Caco-2 (cell line): ENCODE measurements at regions not wholly inside any gene's neighbourhood (a gene's known extent, or its start where the extent isn't known, plus 50 kb on each side); places are given as distances from the start of the nearest gene placed in this dataset.

ENCODE experiments used
- BruUV-seq: library from RNA; stranded (reverse); fragments of 400-500 nt; replicated peaks from 2 replicates; lab custom pipeline; 2021; lab: Mats Ljungman, UMichigan
- CTCF ChIA-PET: fragments of 300-600 bp; sonication (Branson Sonifier 250); formaldehyde crosslinking; loops from one replicate; lab custom pipeline; 2022; ENCODE audit warnings: antibody characterized with exemption; lab: Charles Lee
- POLR2A ChIA-PET: fragments of 300-600 bp; sonication (Branson Sonifier 250); formaldehyde crosslinking; loops from one replicate; lab custom pipeline; 2022; ENCODE audit warnings: antibody characterized with exemption; lab: Charles Lee
- DNase-seq, 2 experiments: peaks; one replicate each; pipeline versions ENCODE4 v3.0.0 to v3.0.0-alpha.2; 2020 to 2022
- H3K27me3 ChIP-seq: replicated peaks from 2 replicates; pipeline ENCODE4 v1.6.0; 2011; ENCODE audit warnings: low read length; ENCODE audit not compliant: control insufficient read depth, insufficient read depth
- H3K36me3 ChIP-seq: 2 replicates; pipeline ENCODE4 v1.5.1; 2011; ENCODE audit warnings: low read length; ENCODE audit not compliant: control insufficient read depth, insufficient read depth
- H3K4me1 ChIP-seq: fragments of 250-450 bp; sonication (Bioruptor Pico); 2 replicates; pipeline ENCODE4 v1.5.1; 2020; ENCODE audit warnings: mild to moderate bottlenecking
- H3K4me3 ChIP-seq: 2 replicates; pipeline ENCODE4 v1.5.1; 2011; ENCODE audit warnings: low read depth, mild to moderate bottlenecking, control low read depth, low read length
- H3K9me3 ChIP-seq: fragments of 250-450 bp; sonication (Bioruptor Pico); 2 replicates; pipeline ENCODE4 v1.5.1; 2020; ENCODE audit warnings: mild to moderate bottlenecking, moderate library complexity
- H3K27ac Mint-ChIP-seq: one replicate; pipeline ENCODE4 v1.8.0; 2022; ENCODE audit warnings: mixed read lengths; ENCODE audit not compliant: unreplicated experiment
- H3K27me3 Mint-ChIP-seq: one replicate; pipeline ENCODE4 v1.8.0; 2022; ENCODE audit warnings: mixed read lengths; ENCODE audit not compliant: insufficient read depth, unreplicated experiment
- H3K36me3 Mint-ChIP-seq: one replicate; pipeline ENCODE4 v1.8.0; 2022; ENCODE audit warnings: mild to moderate bottlenecking, mixed read lengths; ENCODE audit not compliant: insufficient read depth, unreplicated experiment
- H3K4me1 Mint-ChIP-seq: one replicate; pipeline ENCODE4 v1.8.0; 2022; ENCODE audit warnings: low read depth, mixed read lengths; ENCODE audit not compliant: unreplicated experiment
- H3K4me3 Mint-ChIP-seq: one replicate; pipeline ENCODE4 v1.8.0; 2022; ENCODE audit warnings: mild to moderate bottlenecking, moderate library complexity, mixed read lengths; ENCODE audit not compliant: unreplicated experiment
- H3K9me3 Mint-ChIP-seq: one replicate; pipeline ENCODE4 v1.8.0; 2022; ENCODE audit warnings: mixed read lengths; ENCODE audit not compliant: unreplicated experiment
- CTCF ChIP-seq, 2 experiments: fragments of 200-600 bp in 1 of 2; IDR thresholded peaks; 1 replicate in 1 of 2; 2 replicates in 1 of 2; pipeline versions ENCODE4 v1.5.1 to v1.8.0; 2011 to 2022; ENCODE audit warnings: antibody characterized with exemption in 1 of 2, control low read depth in 1 of 2, inconsistent platforms in 1 of 2, low read depth in 1 of 2, low read length in 1 of 2, mild to moderate bottlenecking in 1 of 2, moderate library complexity in 1 of 2; ENCODE audit not compliant: insufficient read depth in 1 of 2, severe bottlenecking in 1 of 2, unreplicated experiment in 1 of 2
- intact Hi-C: fragments of 100-400 bp; cut with micrococcal nuclease; formaldehyde crosslinking; loops from one replicate; pipeline ENCODE4 v1.10.0; 2022; ENCODE audit not compliant: unreplicated experiment

GRCh38 chr7:26022982-26023381 lies 129.0 kb upstream of the NFE2L3 start:
- POLR2A ChIA-PET = interaction anchor here (0.7 kb wide), 1 partner anchor 34 kb away, joined by 3 read pairs; no protein-coding TSS in a partner anchor
- Histone ChIP-seq H3K27me3 (no peaks in the 10 kb centered on the region), H3K9me3 (no peaks in the 10 kb centered on the region), H3K4me3 (no peak overlapping the region), H3K36me3 (no peaks in the 10 kb centered on the region), H3K4me1 (no peaks in the 10 kb centered on the region)
- H3K27ac Mint-ChIP-seq = no peak overlapping the region
- peaks cover 17% of the 10 kb centered on the region for H3K4me1 Mint-ChIP-seq
- CTCF ChIA-PET = no interaction called here
- H3K36me3 Mint-ChIP-seq = no peaks in the 10 kb centered on the region
- intact Hi-C loops = no loop called here
- DNase-seq = no peak
- no peaks in the 10 kb centered on the region for H3K27me3 Mint-ChIP-seq
- no peak overlapping the region for H3K4me3 Mint-ChIP-seq
- no peak for TF ChIP-seq CTCF (IDR thresholded peaks at IDR 0.05; ENCODE audit: insufficient read depth in 1 of 2, low read depth in 1 of 2, low read length in 1 of 2, severe bottlenecking in 1 of 2, unreplicated experiment in 1 of 2)
- peaks cover under 1% of the 10 kb centered on the region for H3K9me3 Mint-ChIP-seq
- no TSS peak for BruUV-seq

GRCh38 chr7:26029911-26030310 lies 122.1 kb upstream of the NFE2L3 start:
- Mint-ChIP-seq H3K4me1 (peaks cover 18% of the 10 kb centered on the region), H3K36me3 (no peaks in the 10 kb centered on the region), H3K9me3 (peaks cover 10% of the 10 kb centered on the region), H3K4me3 (no peak overlapping the region), H3K27ac (no peak overlapping the region), H3K27me3 (no peaks in the 10 kb centered on the region)
- no peak for DNase-seq
- Histone ChIP-seq H3K36me3 (no peaks in the 10 kb centered on the region), H3K4me1 (no peaks in the 10 kb centered on the region), H3K4me3 (no peak overlapping the region), H3K27me3 (no peaks in the 10 kb centered on the region), H3K9me3 (no peaks in the 10 kb centered on the region)
- CTCF ChIA-PET = no interaction called here
- POLR2A ChIA-PET = no interaction called here
- intact Hi-C loops = no loop called here
- no peak for TF ChIP-seq CTCF (IDR thresholded peaks at IDR 0.05; ENCODE audit: insufficient read depth in 1 of 2, low read depth in 1 of 2, low read length in 1 of 2, severe bottlenecking in 1 of 2, unreplicated experiment in 1 of 2)
- no TSS peak for BruUV-seq

GRCh38 chr7:26034391-26034790 lies 117.6 kb upstream of the NFE2L3 start:
- peaks cover 8% of the 10 kb centered on the region for H3K4me1 Mint-ChIP-seq
- DNase-seq = no peak
- CTCF ChIA-PET = no interaction called here
- Histone ChIP-seq H3K27me3 (no peaks in the 10 kb centered on the region), H3K36me3 (no peaks in the 10 kb centered on the region), H3K9me3 (no peaks in the 10 kb centered on the region), H3K4me1 (no peaks in the 10 kb centered on the region), H3K4me3 (no peak overlapping the region)
- no peak overlapping the region for H3K27ac Mint-ChIP-seq
- BruUV-seq = no TSS peak
- no peaks in the 10 kb centered on the region for H3K9me3 Mint-ChIP-seq
- H3K36me3 Mint-ChIP-seq = no peaks in the 10 kb centered on the region
- no peak for TF ChIP-seq CTCF (IDR thresholded peaks at IDR 0.05; ENCODE audit: insufficient read depth in 1 of 2, low read depth in 1 of 2, low read length in 1 of 2, severe bottlenecking in 1 of 2, unreplicated experiment in 1 of 2)
- POLR2A ChIA-PET = no interaction called here
- intact Hi-C loops = no loop called here
- no peak overlapping the region for H3K4me3 Mint-ChIP-seq
- no peaks in the 10 kb centered on the region for H3K27me3 Mint-ChIP-seq
